ENCODE measurements at regions not wholly inside any gene's neighbourhood (a gene's known extent, or its start where the extent isn't known, plus 50 kb on each side); places are given as distances from the start of the nearest gene placed in this dataset.

- TF ChIP-seq CTCF (IDR thresholded peaks at IDR 0.05; ENCODE audit: low read depth, low read length) (no peak), EZH2phosphoT487 (IDR thresholded peaks at IDR 0.05; ENCODE audit: low read depth) (no peak)
Measured at GRCh38 chr9:18137815-18138214, 336.1 kb upstream of the ADAMTSL1 start.
